ENCODE measurements at regions not wholly inside any gene's neighbourhood (a gene's known extent, or its start where the extent isn't known, plus 50 kb on each side); places are given as distances from the start of the nearest gene placed in this dataset.
"Not testable (repeated sequence)": the region's sequence is repeated elsewhere in the genome, so short reads cannot be mapped to it uniquely, and the experiment has no call there.

- WGBS (ENCODE audit: insufficient coverage) = 86% methylated on average over 1 of the region's 3 CpGs
- no peak overlapping the region for H3K27ac ChIP-seq (ENCODE audit: low read length)
- no peak for DNase-seq
- no peaks in the 10 kb centered on the region for H3K4me1 ChIP-seq (ENCODE audit: control insufficient read depth, insufficient read depth, low read length)
- H3K36me3 ChIP-seq (ENCODE audit: control insufficient read depth, insufficient read depth, low read length) = no peaks in the 10 kb centered on the region
- no peaks in the 10 kb centered on the region for H3K27me3 ChIP-seq (ENCODE audit: control insufficient read depth, insufficient read depth, low read length)
- no peaks in the 10 kb centered on the region for H3K9me3 ChIP-seq (replicated peaks; ENCODE audit: control insufficient read depth, low read depth, low read length)
- H3K4me3 ChIP-seq (ENCODE audit: low read length) = no peak overlapping the region
Measured at GRCh38 chr16:5296176-5296575, 198.6 kb upstream of the EEF2KMT start.

- not testable (repeated sequence) for H3K4me1 ChIP-seq (ENCODE audit: control insufficient read depth, insufficient read depth, low read length); H3K4me3 ChIP-seq (ENCODE audit: low read length); H3K36me3 ChIP-seq (ENCODE audit: control insufficient read depth, insufficient read depth, low read length); H3K9me3 ChIP-seq (replicated peaks; ENCODE audit: control insufficient read depth, low read depth, low read length); H3K27me3 ChIP-seq (ENCODE audit: control insufficient read depth, insufficient read depth, low read length); H3K27ac ChIP-seq (ENCODE audit: low read length); DNase-seq
- 66% methylated on average over 5 of the region's 8 CpGs for WGBS (ENCODE audit: insufficient coverage)
Measured at GRCh38 chr16:5295304-5295703, 197.7 kb upstream of the EEF2KMT start.

- not testable (repeated sequence) for H3K27ac ChIP-seq (ENCODE audit: low read length); H3K4me3 ChIP-seq (ENCODE audit: low read length); H3K4me1 ChIP-seq (ENCODE audit: control insufficient read depth, insufficient read depth, low read length); H3K27me3 ChIP-seq (ENCODE audit: control insufficient read depth, insufficient read depth, low read length); H3K36me3 ChIP-seq (ENCODE audit: control insufficient read depth, insufficient read depth, low read length); DNase-seq; H3K9me3 ChIP-seq (replicated peaks; ENCODE audit: control insufficient read depth, low read depth, low read length)
- no CpG with 5 or more reads among the region's 2 CpGs for WGBS (ENCODE audit: insufficient coverage)
Measured at GRCh38 chr16:5282152-5282551, 184.6 kb upstream of the EEF2KMT start.

- Histone ChIP-seq H3K27ac (ENCODE audit: low read length) (no peak overlapping the region), H3K4me3 (ENCODE audit: low read length) (no peak overlapping the region), H3K9me3 (replicated peaks; ENCODE audit: control insufficient read depth, low read depth, low read length) (no peaks in the 10 kb centered on the region), H3K4me1 (ENCODE audit: control insufficient read depth, insufficient read depth, low read length) (no peaks in the 10 kb centered on the region), H3K36me3 (ENCODE audit: control insufficient read depth, insufficient read depth, low read length) (no peaks in the 10 kb centered on the region), H3K27me3 (ENCODE audit: control insufficient read depth, insufficient read depth, low read length) (no peaks in the 10 kb centered on the region)
- DNase-seq = no peak
- 93% methylated on average over 3 of the region's 11 CpGs for WGBS (ENCODE audit: insufficient coverage)
Measured at GRCh38 chr16:5257462-5257861, 159.9 kb upstream of the EEF2KMT start.

GRCh38 chr16:5252791-5253190, 155.2 kb upstream of the EEF2KMT start:
- Histone ChIP-seq H3K27me3 (ENCODE audit: control insufficient read depth, insufficient read depth, low read length) (peaks cover 2% of the 10 kb centered on the region), H3K9me3 (replicated peaks; ENCODE audit: control insufficient read depth, low read depth, low read length) (no peaks in the 10 kb centered on the region), H3K4me1 (ENCODE audit: control insufficient read depth, insufficient read depth, low read length) (no peaks in the 10 kb centered on the region), H3K36me3 (ENCODE audit: control insufficient read depth, insufficient read depth, low read length) (no peaks in the 10 kb centered on the region), H3K4me3 (ENCODE audit: low read length) (no peak overlapping the region), H3K27ac (ENCODE audit: low read length) (no peak overlapping the region)
- no peak for DNase-seq
- 29% methylated on average over 6 of the region's 7 CpGs for WGBS (ENCODE audit: insufficient coverage)

GRCh38 chr16:5247403-5247802, 149.8 kb upstream of the EEF2KMT start:
- not testable (repeated sequence) for H3K36me3 ChIP-seq (ENCODE audit: control insufficient read depth, insufficient read depth, low read length); H3K4me3 ChIP-seq (ENCODE audit: low read length); H3K27me3 ChIP-seq (ENCODE audit: control insufficient read depth, insufficient read depth, low read length); H3K27ac ChIP-seq (ENCODE audit: low read length); H3K9me3 ChIP-seq (replicated peaks; ENCODE audit: control insufficient read depth, low read depth, low read length); H3K4me1 ChIP-seq (ENCODE audit: control insufficient read depth, insufficient read depth, low read length); DNase-seq
- WGBS (ENCODE audit: insufficient coverage) = no CpG with 5 or more reads among the region's 4 CpGs

GRCh38 chr16:5240278-5240626, 142.7 kb upstream of the EEF2KMT start:
- not testable (repeated sequence) for DNase-seq; H3K9me3 ChIP-seq (replicated peaks; ENCODE audit: control insufficient read depth, low read depth, low read length); H3K4me3 ChIP-seq (ENCODE audit: low read length); H3K27ac ChIP-seq (ENCODE audit: low read length); H3K36me3 ChIP-seq (ENCODE audit: control insufficient read depth, insufficient read depth, low read length); H3K4me1 ChIP-seq (ENCODE audit: control insufficient read depth, insufficient read depth, low read length)
- WGBS (ENCODE audit: insufficient coverage) = no CpG with 5 or more reads among the region's 18 CpGs
- peaks cover 14% of the 10 kb centered on the region for H3K27me3 ChIP-seq (ENCODE audit: control insufficient read depth, insufficient read depth, low read length)

- H3K27me3 ChIP-seq (ENCODE audit: control insufficient read depth, insufficient read depth, low read length) = peaks cover 14% of the 10 kb centered on the region
- H3K4me1 ChIP-seq (ENCODE audit: control insufficient read depth, insufficient read depth, low read length); H3K4me3 ChIP-seq (ENCODE audit: low read length); H3K27ac ChIP-seq (ENCODE audit: low read length); H3K9me3 ChIP-seq (replicated peaks; ENCODE audit: control insufficient read depth, low read depth, low read length); H3K36me3 ChIP-seq (ENCODE audit: control insufficient read depth, insufficient read depth, low read length): not testable (repeated sequence)
- under 1% methylated on average over 22 of the region's 89 CpGs for WGBS (ENCODE audit: insufficient coverage)
- peak; percentile 22 for DNase-seq
Measured at GRCh38 chr16:5239472-5240277, 142.1 kb upstream of the EEF2KMT start.

GRCh38 chr16:5235119-5235518, 137.5 kb upstream of the EEF2KMT start:
- 80% methylated on average over 6 of the region's 8 CpGs for WGBS (ENCODE audit: insufficient coverage)

GRCh38 chr16:5234295-5235050, 136.9 kb upstream of the EEF2KMT start:
- Histone ChIP-seq H3K4me1 (ENCODE audit: control insufficient read depth, insufficient read depth, low read length) (no peaks in the 10 kb centered on the region), H3K27ac (ENCODE audit: low read length) (no peak overlapping the region), H3K4me3 (ENCODE audit: low read length) (no peak overlapping the region), H3K36me3 (ENCODE audit: control insufficient read depth, insufficient read depth, low read length) (no peaks in the 10 kb centered on the region), H3K9me3 (replicated peaks; ENCODE audit: control insufficient read depth, low read depth, low read length) (no peaks in the 10 kb centered on the region), H3K27me3 (ENCODE audit: control insufficient read depth, insufficient read depth, low read length) (no peaks in the 10 kb centered on the region)
- no peak for DNase-seq
- 71% methylated on average over 16 of the region's 21 CpGs for WGBS (ENCODE audit: insufficient coverage)

More at GRCh38 chr16:5235119-5235518, 137.5 kb upstream of the EEF2KMT start:
- Histone ChIP-seq H3K4me3 (ENCODE audit: low read length) (no peak overlapping the region), H3K36me3 (ENCODE audit: control insufficient read depth, insufficient read depth, low read length) (no peaks in the 10 kb centered on the region), H3K27ac (ENCODE audit: low read length) (no peak overlapping the region), H3K4me1 (ENCODE audit: control insufficient read depth, insufficient read depth, low read length) (no peaks in the 10 kb centered on the region), H3K9me3 (replicated peaks; ENCODE audit: control insufficient read depth, low read depth, low read length) (no peaks in the 10 kb centered on the region), H3K27me3 (ENCODE audit: control insufficient read depth, insufficient read depth, low read length) (peaks cover 1% of the 10 kb centered on the region)
- DNase-seq = no peak
